ENCODE measurements at regions not wholly inside any gene's neighbourhood (a gene's known extent, or its start where the extent isn't known, plus 50 kb on each side); places are given as distances from the start of the nearest gene placed in this dataset.

DNA sequence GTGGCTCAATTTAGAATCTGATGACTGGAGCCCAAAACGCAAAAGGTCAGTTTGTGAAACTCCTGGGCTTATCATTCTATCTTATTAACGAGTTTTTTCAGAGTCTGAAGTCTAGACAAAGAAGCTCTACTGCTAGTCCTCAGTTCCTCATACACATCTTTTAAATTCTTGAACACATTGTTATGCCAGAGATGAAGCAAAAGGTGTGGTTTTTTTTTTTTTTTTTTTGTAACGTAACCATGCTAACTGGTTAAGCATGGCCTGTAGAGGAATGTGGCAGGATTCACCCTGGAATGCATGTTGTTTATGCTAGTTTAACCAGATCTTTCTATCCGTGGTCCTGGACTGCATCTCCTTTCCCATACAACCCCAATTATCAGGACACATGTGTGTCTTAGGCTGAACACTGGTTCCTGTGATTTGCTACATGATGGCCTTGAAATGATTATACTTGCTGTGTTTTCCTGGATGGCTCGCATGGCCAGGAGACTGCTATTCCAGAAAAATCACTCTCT, 79.3 kb upstream of the MDFIC start (continued):
- TF ChIP-seq ZNF10 (tag by site-specific recombination; IDR thresholded peaks at IDR 0.05) (no peak), OSR2 (tag by site-specific recombination; IDR thresholded peaks at IDR 0.05) (no peak), ZSCAN16 (tag by site-specific recombination; IDR thresholded peaks at IDR 0.05) (no peak), YY2 (tag by site-specific recombination; IDR thresholded peaks at IDR 0.05) (no peak)

DNA sequence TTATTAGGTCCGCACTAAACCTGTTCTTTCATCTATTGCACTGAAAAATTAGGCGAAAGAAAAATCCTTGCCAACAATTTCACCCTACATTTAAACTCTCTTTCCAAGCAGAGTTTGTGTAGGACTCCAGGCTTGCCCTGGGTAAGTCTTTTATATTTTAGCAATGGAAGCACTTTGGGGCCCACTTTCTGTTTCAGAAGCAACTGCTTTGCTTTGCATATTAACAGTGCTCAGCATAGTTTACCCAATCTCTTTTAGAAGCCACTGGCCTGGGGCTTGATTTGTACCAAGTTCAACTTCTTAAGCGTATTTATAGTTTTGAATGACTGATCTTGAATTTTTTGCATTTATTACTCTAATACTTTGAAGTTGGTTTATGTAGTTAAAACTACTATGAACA, 78.8 kb upstream of the MDFIC start:
- no peaks in the 10 kb centered on the region for H3K4me1 ChIP-seq (ENCODE audit: control insufficient read depth, insufficient read depth, low read length)
- no peak overlapping the region for H3K27ac ChIP-seq (ENCODE audit: extremely low read depth, low read depth, low read length)
- H3K4me3 ChIP-seq (ENCODE audit: low read depth, low read length), result no peak overlapping the region
- CTCF ChIA-PET, result no interaction called here
- TF ChIP-seq KLF9 (tag by site-specific recombination; IDR thresholded peaks at IDR 0.05; ENCODE audit: low read depth), result no peak
- TF ChIP-seq, protein P1, sequence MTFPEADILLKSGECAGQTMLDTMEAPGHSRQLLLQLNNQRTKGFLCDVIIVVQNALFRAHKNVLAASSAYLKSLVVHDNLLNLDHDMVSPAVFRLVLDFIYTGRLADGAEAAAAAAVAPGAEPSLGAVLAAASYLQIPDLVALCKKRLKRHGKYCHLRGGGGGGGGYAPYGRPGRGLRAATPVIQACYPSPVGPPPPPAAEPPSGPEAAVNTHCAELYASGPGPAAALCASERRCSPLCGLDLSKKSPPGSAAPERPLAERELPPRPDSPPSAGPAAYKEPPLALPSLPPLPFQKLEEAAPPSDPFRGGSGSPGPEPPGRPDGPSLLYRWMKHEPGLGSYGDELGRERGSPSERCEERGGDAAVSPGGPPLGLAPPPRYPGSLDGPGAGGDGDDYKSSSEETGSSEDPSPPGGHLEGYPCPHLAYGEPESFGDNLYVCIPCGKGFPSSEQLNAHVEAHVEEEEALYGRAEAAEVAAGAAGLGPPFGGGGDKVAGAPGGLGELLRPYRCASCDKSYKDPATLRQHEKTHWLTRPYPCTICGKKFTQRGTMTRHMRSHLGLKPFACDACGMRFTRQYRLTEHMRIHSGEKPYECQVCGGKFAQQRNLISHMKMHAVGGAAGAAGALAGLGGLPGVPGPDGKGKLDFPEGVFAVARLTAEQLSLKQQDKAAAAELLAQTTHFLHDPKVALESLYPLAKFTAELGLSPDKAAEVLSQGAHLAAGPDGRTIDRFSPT (tag by site-specific recombination; IDR thresholded peaks at IDR 0.05), result no peak
- TF ChIP-seq, protein P2, sequence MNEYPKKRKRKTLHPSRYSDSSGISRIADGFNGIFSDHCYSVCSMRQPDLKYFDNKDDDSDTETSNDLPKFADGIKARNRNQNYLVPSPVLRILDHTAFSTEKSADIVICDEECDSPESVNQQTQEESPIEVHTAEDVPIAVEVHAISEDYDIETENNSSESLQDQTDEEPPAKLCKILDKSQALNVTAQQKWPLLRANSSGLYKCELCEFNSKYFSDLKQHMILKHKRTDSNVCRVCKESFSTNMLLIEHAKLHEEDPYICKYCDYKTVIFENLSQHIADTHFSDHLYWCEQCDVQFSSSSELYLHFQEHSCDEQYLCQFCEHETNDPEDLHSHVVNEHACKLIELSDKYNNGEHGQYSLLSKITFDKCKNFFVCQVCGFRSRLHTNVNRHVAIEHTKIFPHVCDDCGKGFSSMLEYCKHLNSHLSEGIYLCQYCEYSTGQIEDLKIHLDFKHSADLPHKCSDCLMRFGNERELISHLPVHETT (tag by site-specific recombination; IDR thresholded peaks at IDR 0.05), result no peak
- TF ChIP-seq ZNF830 (tag by site-specific recombination; IDR thresholded peaks at IDR 0.05; ENCODE audit: low read depth), result no peak
- no peak for TF ChIP-seq SP2 (tag by site-specific recombination; IDR thresholded peaks at IDR 0.05)
- TF ChIP-seq, protein P3, sequence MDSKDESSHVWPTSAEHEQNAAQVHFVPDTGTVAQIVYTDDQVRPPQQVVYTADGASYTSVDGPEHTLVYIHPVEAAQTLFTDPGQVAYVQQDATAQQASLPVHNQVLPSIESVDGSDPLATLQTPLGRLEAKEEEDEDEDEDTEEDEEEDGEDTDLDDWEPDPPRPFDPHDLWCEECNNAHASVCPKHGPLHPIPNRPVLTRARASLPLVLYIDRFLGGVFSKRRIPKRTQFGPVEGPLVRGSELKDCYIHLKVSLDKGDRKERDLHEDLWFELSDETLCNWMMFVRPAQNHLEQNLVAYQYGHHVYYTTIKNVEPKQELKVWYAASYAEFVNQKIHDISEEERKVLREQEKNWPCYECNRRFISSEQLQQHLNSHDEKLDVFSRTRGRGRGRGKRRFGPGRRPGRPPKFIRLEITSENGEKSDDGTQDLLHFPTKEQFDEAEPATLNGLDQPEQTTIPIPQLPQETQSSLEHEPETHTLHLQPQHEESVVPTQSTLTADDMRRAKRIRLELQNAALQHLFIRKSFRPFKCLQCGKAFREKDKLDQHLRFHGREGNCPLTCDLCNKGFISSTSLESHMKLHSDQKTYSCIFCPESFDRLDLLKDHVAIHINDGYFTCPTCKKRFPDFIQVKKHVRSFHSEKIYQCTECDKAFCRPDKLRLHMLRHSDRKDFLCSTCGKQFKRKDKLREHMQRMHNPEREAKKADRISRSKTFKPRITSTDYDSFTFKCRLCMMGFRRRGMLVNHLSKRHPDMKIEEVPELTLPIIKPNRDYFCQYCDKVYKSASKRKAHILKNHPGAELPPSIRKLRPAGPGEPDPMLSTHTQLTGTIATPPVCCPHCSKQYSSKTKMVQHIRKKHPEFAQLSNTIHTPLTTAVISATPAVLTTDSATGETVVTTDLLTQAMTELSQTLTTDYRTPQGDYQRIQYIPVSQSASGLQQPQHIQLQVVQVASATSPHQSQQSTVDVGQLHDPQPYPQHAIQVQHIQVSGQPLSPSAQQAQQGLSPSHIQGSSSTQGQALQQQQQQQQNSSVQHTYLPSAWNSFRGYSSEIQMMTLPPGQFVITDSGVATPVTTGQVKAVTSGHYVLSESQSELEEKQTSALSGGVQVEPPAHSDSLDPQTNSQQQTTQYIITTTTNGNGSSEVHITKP (tag by site-specific recombination; IDR thresholded peaks at IDR 0.05), result no peak
- no peak for TF ChIP-seq BCL11B (tag by site-specific recombination; IDR thresholded peaks at IDR 0.05; ENCODE audit: low read depth)
- no peak for TF ChIP-seq ZNF624 (tag by site-specific recombination; IDR thresholded peaks at IDR 0.05)
- no peak for TF ChIP-seq GLI4 (tag by site-specific recombination; IDR thresholded peaks at IDR 0.05)
- TF ChIP-seq ZNF664 (tag by site-specific recombination; IDR thresholded peaks at IDR 0.05), result no peak
- TF ChIP-seq ZNF433 (tag by site-specific recombination; IDR thresholded peaks at IDR 0.05; ENCODE audit: low read depth), result no peak
- TF ChIP-seq WT1 (tag by site-specific recombination; IDR thresholded peaks at IDR 0.05), result no peak
- no peak for TF ChIP-seq ZNF621 (tag by site-specific recombination; IDR thresholded peaks at IDR 0.05)
- TF ChIP-seq, protein P4, sequence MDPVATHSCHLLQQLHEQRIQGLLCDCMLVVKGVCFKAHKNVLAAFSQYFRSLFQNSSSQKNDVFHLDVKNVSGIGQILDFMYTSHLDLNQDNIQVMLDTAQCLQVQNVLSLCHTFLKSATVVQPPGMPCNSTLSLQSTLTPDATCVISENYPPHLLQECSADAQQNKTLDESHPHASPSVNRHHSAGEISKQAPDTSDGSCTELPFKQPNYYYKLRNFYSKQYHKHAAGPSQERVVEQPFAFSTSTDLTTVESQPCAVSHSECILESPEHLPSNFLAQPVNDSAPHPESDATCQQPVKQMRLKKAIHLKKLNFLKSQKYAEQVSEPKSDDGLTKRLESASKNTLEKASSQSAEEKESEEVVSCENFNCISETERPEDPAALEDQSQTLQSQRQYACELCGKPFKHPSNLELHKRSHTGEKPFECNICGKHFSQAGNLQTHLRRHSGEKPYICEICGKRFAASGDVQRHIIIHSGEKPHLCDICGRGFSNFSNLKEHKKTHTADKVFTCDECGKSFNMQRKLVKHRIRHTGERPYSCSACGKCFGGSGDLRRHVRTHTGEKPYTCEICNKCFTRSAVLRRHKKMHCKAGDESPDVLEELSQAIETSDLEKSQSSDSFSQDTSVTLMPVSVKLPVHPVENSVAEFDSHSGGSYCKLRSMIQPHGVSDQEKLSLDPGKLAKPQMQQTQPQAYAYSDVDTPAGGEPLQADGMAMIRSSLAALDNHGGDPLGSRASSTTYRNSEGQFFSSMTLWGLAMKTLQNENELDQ (tag by site-specific recombination; IDR thresholded peaks at IDR 0.05; ENCODE audit: low read depth), result no peak
- no peak for TF ChIP-seq ZNF335 (tag by site-specific recombination; conservative IDR thresholded peaks at IDR 0.05)
- TF ChIP-seq ZNF626 (tag by site-specific recombination; IDR thresholded peaks at IDR 0.05), result no peak
- TF ChIP-seq EGR2 (tag by site-specific recombination; IDR thresholded peaks at IDR 0.05; ENCODE audit: low read depth), result no peak
- TF ChIP-seq ZNF585B (tag by site-specific recombination; IDR thresholded peaks at IDR 0.05), result no peak
- TF ChIP-seq, protein P5, sequence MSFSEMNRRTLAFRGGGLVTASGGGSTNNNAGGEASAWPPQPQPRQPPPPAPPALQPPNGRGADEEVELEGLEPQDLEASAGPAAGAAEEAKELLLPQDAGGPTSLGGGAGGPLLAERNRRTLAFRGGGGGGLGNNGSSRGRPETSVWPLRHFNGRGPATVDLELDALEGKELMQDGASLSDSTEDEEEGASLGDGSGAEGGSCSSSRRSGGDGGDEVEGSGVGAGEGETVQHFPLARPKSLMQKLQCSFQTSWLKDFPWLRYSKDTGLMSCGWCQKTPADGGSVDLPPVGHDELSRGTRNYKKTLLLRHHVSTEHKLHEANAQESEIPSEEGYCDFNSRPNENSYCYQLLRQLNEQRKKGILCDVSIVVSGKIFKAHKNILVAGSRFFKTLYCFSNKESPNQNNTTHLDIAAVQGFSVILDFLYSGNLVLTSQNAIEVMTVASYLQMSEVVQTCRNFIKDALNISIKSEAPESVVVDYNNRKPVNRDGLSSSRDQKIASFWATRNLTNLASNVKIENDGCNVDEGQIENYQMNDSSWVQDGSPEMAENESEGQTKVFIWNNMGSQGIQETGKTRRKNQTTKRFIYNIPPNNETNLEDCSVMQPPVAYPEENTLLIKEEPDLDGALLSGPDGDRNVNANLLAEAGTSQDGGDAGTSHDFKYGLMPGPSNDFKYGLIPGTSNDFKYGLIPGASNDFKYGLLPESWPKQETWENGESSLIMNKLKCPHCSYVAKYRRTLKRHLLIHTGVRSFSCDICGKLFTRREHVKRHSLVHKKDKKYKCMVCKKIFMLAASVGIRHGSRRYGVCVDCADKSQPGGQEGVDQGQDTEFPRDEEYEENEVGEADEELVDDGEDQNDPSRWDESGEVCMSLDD (tag by site-specific recombination; IDR thresholded peaks at IDR 0.05), result no peak
- no peak for TF ChIP-seq ZNF274 (IDR thresholded peaks at IDR 0.05; ENCODE audit: low read length)
- TF ChIP-seq ZNF274 (tag by site-specific recombination; IDR thresholded peaks at IDR 0.05; ENCODE audit: borderline replicate concordance), result no peak
- H3K36me3 ChIP-seq (ENCODE audit: control insufficient read depth in 2 of 2, insufficient read depth in 1 of 2, low read length in 2 of 2), result no peaks in the 10 kb centered on the region
- H3K9me3 ChIP-seq (ENCODE audit: control insufficient read depth, insufficient read depth, low read depth, low read length), result no peaks in the 10 kb centered on the region
- POLR2A ChIA-PET, result no interaction called here

Data from HEK293 (cell line).